Fibroblast of skin of left biceps (primary cell): ENCODE measurements at regions not wholly inside any gene's neighbourhood (a gene's known extent, or its start where the extent isn't known, plus 50 kb on each side); places are given as distances from the start of the nearest gene placed in this dataset.

Source experiments
- DNase-seq, 2 experiments: peaks; one replicate each; pipeline ENCODE4 v3.0.0-alpha.2; 2013; ENCODE audit warnings: low read depth in 2 of 2

DNA sequence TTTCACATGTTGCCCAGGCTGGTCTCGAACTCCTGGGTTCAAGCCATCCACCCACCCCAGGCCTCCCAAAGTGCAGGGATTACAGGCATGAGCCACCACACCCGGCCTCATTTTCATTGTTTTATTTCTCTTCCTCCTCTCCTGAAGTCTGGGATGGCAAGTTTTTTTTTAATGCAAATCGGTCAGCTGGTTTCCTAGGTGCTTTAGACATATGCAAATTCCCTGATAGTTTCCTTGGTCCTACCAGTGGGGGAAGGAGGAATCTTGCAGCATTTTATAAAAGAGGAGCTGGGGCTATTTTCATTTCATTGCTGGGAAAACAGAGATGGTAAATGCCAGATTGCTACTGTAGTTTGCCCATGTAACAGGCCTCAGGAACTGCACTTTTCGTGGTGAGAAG is 179.4 kb downstream of the ACTL7B start:
- DNase-seq = no peak

DNA sequence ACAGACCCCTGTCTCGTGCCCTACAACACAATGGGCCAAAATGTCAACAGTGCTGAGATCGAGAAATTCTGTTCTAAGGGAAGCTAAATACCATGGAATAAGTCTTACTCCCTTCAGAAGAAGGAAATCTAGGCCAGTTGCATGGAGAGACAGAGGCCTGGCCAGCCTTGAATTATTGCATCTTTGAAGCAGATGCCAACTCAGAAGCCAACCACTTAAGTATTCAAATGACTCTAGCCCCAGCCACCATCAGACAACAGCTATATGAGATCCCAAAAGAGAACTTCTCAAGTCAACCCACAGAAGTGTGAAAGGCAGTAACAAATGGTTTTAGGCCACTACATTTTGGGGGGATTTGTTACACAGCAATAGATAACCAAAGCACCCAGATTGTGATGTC is 180.1 kb downstream of the ACTL7B start:
- DNase-seq = no peak

DNA sequence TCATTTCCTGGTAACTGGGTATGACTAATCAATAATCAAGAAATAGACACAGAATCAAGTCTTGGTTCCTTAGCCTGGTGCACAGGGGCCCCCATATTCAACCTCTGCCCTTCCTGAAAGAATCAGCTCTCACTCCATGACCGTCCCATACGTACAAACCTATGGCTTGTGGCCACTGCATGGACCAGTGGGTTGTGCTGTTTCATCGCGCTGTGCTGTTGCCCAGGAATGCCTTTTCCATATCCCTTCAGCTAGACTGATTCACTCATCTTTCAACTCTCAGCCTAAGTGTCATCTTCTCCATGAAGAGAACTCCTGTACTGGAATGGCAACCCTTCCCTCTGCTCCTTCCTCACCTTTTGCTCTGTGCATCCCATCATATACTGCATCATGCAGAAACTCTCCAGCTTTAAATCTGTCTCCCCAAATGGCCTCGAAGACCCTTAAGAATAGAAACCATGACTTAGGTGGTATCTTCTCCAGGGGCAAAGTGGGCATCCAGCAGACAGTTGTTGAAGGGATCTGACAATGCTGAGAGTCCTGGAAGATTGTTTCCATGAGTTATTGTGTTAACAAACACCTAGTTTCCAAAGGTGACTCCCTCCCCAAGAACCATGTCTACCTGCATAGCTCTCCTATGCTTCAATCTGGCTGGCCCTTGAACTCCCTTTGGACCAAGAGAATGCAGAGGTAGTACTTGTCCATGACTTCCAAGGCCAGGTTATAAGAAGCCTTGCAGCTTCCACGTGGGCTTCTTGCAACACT is 180.8 kb downstream of the ACTL7B start:
- DNase-seq = no peak

DNA sequence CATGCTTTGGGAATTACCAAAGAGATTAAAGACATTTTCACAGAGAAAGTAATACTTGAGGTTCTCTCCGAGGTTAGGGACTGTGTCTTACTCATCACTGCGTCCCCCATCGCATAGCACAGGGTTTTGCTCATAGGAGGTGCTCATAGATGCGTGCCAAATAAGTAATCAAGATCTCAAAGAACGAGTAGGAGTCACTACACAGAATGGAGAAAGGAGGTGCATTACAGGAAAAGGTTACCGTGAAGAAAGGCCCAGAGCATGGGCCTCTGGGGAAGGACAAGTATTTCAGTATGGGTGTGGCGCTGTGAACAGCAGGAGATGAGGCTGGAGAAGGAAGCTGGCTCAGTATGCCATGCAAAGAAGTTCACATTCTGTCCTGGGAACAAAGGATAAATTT is 182.4 kb downstream of the ACTL7B start:
- DNase-seq = peak; percentile 80 to 84

DNA sequence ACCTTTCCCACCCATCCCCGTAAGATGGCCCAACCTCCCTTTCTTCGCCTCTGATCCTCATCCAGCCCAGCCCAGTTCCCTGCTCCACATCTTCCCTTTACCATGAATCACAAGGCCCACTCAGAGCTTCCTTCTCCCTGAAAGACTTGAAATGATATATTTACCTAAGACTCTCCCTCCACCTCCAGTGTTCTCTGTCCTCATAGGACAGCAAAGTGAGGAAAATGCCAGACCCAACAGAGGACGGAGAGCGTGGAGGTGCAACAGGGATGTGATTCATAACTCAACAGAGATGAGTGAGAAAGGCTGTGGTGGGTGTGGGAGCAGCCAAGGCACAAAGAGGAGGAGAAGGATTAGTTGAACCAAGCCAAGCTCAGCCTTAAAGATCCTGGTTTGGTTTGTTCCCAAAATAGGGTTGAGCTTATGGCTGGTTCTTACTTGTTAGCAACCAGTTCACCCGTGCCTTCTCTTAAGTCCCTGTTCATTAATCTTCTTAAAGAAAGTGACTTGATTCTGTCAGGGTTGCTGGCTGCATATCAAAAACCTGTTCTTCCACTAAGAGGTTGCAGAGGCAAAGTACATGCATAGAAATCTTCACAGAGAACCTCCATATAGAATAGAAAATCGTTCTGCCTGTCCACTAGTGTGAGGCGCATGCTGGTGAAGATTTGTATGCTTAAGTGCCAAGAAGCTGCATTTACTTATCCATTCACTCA is 183.2 kb downstream of the ACTL7B start:
- no peak for DNase-seq

DNA sequence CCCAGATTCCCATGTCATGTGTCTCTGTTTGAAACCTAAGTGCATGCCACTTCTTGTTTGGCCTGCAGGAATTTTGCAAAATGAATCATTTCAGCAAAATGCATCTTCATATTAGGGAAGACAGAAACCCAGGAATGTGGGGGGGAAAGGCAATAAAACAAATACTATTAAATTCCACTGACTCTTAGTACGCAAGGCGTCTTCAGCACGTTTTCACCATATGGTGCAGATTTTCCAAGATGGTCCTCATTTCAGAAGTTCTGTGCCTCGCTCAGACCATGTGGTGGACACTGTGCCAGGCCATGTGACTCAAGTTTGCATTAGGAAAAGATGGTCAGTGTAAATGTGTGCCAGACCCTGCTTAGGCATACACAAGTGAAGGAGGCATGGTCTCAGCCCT is 184.0 kb downstream of the ACTL7B start:
- DNase-seq = peak; percentile 94

DNA sequence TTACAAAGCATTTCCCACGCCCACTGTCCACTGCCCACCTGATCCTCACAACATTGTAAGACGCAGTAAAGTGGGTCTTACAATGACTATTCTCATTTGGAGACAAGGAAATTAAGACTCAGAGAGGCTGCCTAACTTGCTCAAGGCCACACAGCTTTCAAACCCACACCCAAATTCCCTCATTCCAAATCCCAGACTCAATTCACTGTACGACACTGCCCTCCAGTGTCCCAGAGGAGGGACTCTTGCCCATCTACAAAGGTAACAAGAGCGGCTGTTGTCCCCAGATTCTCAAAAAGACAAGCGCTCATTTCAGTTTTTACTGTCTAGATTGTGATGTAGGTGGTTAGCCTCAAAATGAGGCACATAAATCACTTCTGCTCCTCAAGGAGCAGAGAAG is 184.6 kb downstream of the ACTL7B start:
- DNase-seq = no peak

DNA sequence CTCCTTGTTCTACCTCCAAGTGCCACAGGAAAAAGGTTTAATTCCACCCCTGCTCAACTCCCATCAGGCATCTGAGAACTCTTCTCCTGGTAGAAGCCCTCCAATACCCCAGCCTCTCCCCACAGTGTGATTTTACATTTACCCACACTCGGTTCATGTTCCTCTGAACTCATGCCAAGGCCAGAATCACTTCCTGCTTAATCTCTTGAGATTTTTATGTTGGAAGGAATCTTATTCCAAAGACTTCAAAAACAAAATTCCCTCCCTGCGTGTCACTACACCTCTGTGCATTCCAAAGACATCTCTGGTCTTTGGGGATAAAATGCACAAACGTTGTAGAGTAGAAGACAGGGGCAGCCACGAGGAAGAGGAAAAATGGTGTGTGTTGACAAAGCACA is 186.8 kb downstream of the ACTL7B start:
- no peak for DNase-seq

DNA sequence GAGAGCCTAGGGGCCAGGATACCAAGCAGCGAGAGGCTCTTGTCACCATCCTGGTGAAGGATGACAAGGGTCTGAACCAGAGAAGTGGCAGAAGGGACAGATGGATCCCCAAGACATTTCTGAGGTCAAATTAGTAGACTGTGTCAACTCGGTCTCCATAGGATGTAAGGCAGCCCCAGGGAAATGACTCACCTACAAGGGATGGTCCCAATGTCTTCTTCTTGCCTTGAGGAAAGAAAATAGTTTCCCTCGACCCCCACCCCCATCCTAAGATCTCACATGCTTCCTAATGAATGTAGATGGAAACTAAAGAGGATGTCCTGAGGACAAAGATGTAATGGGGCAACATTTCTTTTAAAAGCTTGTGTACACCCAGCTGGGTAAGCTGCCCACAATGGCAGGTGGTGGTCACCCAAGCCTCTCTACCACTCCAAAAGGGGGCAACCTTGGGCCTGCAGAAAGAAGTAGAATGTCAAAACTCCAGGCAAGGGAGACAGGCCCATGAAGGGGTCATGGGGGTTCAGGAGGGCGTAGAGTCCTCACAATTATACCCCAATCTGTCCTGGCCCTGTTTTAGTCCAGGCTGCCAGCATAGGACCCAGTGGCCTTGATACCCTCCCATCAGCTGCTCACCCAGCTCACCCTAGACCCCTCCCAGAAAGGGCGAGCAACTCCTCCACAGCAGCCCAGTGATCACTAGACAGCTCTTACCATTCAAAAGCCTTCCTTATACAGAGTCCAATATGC is 187.4 kb downstream of the ACTL7B start:
- no peak for DNase-seq

DNA sequence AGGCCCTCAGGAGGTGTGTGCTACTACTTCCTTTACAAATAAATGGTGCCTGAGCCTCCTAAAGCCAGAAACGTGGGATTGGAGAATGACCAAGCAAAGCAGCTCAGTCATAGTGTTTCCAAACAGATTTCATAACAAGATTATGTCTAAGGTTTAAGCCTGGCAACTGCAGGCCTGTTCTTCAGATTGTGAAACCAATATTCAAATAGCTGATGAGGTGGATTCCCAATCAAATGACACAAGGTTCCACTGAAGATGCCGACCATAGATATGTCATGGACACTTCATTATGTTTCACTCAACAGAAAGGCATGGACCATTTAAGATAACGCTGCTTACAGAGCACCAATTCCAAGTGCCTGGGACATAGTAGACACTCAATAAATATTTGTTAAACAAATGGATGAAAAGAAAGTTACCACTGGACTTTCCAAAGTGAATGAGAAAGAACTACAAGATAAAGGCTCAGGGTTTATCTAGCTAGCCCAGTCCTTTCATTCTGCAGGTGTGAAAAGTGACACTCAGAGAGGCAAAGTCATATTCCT is 189.5 kb downstream of the ACTL7B start:
- no peak for DNase-seq

DNA sequence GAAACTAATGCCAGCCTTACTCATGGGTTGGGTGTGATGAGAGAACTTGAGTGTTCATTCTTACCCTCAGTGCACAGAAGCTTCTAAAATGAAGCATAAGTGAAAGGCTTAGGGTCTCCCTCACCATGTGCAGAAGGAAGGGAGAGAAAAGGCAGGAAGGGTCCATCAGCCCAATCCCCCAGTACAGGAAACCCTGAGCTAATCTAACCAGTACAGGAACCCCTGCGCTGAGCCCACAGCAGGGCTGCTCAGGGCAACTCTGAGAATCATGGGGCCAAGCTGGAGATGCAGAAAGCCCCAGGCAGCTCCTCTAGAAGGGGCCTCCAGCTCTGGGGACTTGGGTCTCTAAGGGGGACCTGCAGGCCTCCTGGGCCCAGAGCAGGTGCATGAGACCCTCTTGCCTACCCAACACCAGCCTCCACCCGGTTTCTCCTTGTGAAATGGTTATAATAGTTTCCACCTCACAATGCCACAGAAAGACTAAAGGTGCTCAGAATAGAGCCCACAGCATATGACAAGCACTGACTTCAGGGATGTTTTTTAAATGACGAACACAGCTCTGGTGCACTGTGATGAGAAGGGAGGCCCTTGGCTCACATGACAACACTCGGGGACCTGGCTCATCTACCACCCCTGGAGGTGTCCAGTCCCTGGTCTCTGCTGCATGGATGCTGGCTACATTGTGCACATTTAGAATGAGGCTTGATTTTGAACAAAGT is 190.1 kb downstream of the ACTL7B start:
- DNase-seq = no peak

DNA sequence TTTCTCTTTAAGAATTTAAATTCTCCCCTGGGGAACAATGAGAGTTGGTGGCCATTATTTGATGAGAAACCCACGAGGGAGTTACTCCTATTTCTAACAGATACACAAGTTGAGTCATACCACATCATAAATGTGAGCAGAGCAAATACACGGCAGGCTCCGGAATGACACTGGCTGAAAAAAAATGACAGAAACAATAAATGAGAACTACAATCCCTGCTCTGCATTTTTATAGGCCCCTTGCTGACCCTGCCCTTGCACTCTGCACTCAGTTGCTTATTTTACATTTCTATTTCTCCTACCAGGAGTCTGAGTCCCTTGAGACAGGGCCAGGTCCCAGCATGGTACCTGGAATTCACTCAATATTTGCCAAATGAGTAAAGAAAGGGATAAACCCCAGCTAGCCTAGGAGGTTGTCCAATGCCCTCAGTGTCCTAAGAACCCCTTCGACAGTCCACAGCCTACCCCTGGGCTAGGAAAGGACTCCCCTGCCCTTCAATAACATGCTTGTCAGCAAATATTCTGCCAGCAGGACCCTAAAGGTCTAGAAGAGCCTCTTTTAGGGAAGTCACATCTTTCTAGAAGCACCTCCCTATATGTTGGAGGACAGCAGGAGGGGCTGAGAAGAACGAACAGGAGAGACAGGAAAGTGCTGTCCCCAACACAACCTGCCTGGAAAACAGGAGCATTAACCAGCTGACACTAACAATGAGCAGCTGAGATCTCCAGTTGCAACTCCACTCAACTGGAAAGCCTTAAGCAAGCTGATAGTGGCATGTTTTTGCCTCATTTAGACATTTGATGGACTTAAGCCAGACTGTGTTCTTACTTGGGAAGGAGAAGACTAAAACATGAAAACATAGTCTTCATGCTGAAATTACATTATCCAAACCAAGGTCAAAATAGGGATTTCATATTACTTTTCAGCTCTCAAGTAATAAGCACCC is 191.2 kb downstream of the ACTL7B start:
- DNase-seq = no peak

DNA sequence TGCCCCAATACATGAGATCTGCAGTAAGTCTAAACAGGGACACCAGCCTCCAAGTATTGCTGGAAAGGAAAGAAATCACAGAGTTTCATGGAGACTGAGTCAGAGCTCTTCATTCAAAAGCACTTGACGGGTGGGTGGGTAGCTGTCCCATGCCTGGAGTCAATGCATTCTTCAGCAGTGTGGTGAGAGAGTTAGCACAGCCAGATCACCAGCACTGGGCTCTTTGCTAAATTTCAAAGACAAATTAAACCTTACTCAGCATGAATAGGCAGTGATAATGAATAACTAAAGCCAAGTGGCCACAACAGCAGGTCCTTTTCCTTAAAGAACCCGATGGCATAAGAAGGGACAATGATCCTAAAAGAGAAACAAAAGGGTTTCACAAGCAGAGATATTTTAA is 192.4 kb downstream of the ACTL7B start:
- no peak for DNase-seq

DNA sequence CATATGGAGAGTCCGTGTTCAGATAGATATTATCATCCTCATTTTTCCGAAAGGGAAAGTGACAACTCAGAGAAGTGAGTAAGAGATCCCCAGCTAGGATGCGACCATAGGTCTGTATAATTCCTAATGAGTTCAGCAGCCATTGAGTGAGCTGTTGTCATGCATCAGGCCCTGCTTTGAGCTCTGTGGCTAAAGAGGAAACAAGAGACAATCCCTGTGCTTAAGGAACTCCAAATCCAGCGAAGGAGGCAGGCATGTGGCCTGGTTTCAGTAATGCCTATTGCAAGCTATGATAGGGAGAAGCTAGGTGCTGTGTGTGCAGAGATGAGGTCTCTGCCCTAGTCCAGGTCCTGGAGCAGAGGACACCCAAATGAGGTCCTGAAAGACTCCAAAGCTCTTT is 192.8 kb downstream of the ACTL7B start:
- no peak for DNase-seq

DNA sequence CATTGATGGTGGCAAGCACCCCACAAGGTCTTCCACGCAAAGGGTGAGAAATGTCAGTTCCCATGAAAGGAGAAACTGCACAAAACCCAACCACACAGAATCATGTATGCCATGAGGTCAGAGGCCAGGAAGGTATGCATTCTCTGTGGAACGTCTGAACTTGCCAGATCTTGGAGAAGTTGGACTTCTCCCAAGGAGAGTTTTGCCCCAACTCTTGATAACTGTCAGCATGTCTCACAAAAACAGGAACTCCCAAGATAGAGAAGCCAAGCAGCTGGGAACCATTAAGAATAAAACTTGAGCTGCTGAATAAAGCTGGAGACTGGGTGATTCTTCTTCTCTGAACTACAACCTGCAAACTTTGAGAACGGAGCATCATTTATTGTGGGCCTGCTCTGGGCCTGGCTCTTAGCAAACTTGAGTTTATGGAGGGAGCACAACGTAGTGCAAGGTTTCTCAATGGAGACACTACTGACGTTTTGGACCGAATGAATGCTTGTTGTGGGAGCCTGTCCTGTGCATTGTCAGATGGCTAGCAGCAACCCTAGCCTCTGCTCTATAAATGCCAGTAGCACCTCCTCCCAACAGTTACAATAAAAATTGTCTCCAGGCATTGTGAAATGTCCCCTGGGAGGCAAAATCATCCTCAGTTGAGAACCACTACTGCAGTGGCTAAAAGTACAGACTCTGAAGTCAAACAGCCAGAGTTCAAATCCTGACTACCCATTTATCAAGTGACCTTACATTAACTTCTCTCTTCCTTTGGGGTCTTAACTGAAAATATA is 193.5 kb downstream of the ACTL7B start:
- DNase-seq = no peak

DNA sequence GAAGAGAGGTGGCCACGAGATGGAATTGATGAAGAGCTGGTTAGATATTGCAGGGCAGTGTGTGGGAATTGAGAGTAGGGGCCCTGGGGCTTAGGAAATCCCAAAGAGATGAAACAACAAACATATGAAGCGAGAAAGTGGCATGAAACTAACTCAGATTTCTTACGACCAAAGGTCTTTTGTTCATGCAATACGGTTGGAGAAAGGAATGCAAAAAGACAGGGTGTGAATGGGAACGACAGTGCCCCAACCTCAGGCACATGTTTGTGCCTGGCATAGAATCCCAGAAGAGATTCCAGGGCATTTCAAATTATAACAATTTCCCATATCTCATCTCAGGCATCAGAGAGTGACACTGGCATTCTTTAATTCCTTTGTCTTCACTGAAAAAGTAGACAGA is 199.2 kb downstream of the ACTL7B start:
- DNase-seq = no peak

DNA sequence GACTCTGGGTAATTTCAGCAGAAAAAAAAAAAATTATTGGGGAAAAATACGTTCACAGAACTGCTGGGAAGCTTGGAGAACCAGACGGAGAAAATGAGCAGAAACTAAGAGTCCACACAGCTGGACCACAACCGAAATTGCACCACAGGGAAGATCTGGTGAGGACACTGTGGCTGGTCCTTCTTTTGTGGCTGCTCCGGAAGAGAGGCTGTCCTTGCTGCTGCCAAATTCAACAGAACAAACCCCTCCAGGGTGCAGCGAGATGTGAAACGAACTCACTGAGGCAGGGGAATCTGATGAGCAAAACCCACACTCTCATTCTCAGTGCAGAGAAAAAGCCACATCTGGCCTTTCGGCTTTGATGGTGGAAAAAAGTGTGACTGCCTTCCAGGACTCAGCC is 200.0 kb downstream of the ACTL7B start:
- DNase-seq = no peak

DNA sequence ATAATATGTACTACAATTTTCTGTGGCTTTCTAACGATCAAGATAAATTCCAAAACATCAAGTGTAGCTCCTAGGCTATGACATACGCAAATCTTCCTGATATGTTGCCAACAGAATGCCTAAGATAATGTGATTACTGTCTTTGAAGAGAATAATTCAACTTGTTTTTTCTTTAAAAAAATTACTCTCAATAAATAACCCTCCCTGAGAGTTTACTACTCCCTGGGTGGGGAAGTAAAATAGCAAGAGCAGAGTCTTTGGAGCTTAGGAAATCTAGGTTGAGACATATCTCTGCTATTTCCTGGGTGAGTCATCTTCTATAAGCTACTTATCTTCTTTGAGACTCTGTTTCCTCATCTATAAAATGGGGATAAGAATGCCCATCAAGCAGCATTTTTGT is 201.2 kb downstream of the ACTL7B start:
- DNase-seq = no peak

DNA sequence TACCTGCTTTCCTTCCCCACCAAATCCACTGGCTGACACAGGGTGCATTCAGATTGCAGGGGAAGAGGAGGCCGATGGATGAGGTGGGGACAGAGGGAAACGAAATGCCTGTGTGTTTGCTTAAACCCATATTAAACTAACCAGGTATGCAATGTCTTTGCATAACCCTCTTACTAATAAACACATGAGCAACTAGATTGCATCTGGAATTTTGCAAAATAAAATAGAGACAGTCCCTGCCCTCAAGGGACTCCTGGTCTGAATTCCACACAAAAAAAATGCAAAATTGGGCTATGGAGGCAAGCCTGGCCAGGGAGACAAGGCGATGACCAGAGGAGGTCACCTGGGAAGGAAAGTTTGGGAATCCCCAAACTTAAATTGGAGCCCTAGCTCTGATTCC is 202.9 kb downstream of the ACTL7B start:
- no peak for DNase-seq

DNA sequence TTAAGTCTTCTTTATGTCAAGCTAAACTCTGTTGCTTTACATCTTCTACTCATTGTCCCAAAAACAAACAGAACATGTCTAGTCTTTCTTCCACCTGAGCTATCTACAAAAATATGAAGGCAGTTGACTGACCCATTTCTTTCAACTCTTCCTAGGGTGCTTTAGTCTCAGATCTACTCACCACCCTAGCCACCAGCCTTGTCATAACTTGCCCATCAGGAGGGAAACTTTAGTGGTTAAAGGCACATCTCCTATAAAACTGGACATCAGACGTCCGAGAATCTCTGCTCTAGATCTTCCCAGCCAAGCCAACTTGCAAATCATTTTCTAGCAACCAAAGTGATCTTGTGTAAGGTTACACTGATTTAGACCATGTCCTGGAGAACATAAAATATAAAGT is 205.0 kb downstream of the ACTL7B start:
- DNase-seq = no peak
